Neuronal stem cell (in vitro differentiated cells): ENCODE measurements at regions not wholly inside any gene's neighbourhood (a gene's known extent, or its start where the extent isn't known, plus 50 kb on each side); places are given as distances from the start of the nearest gene placed in this dataset.

Experiments
- DNase-seq: peaks from one replicate; pipeline ENCODE4 v3.0.0-alpha.2; 2013; ENCODE audit warnings: low spot score
- H2AFZ ChIP-seq: one replicate; pipeline ENCODE4 v1.6.1; 2013; ENCODE audit warnings: mild to moderate bottlenecking, low read length, inconsistent platforms
- H2AK5ac ChIP-seq: 2 replicates; pipeline ENCODE4 v1.6.1; 2013; ENCODE audit warnings: low read depth, mild to moderate bottlenecking, inconsistent platforms, low read length, moderate library complexity, mixed read lengths
- H2BK120ac ChIP-seq: 2 replicates; pipeline ENCODE4 v1.6.1; 2013; ENCODE audit warnings: low read depth, mild to moderate bottlenecking, inconsistent platforms, low read length, moderate library complexity, mixed read lengths
- H2BK12ac ChIP-seq: one replicate; pipeline ENCODE4 v1.6.1; 2013; ENCODE audit warnings: low read length, inconsistent platforms
- H2BK15ac ChIP-seq: 2 replicates; pipeline ENCODE4 v1.6.1; 2013; ENCODE audit warnings: mild to moderate bottlenecking, low read length, inconsistent platforms, mixed read lengths
- H2BK5ac ChIP-seq: one replicate; pipeline ENCODE4 v1.6.1; 2013; ENCODE audit warnings: inconsistent platforms, mild to moderate bottlenecking, low read length, moderate library complexity
- H3K14ac ChIP-seq: one replicate; pipeline ENCODE4 v1.6.1; 2013; ENCODE audit warnings: low read length, inconsistent platforms
- H3K18ac ChIP-seq: 2 replicates; pipeline ENCODE4 v1.6.1; 2013; ENCODE audit warnings: low read length, inconsistent platforms
- H3K23ac ChIP-seq: 2 replicates; pipeline ENCODE4 v1.6.1; 2013; ENCODE audit warnings: low read depth, mild to moderate bottlenecking, mixed read lengths, low read length, inconsistent platforms; ENCODE audit not compliant: poor library complexity
- H3K27ac ChIP-seq: replicated peaks from 3 replicates; pipeline ENCODE4 v1.5.1; 2013; ENCODE audit warnings: low read length, inconsistent platforms
- H3K27me3 ChIP-seq, 3 experiments: 2 replicates each; pipeline ENCODE4 v1.6.1; 2013; ENCODE audit warnings: low read length in 3 of 3, mild to moderate bottlenecking in 2 of 3, inconsistent platforms in 1 of 3, low read depth in 1 of 3, mixed read lengths in 1 of 3, moderate library complexity in 1 of 3; ENCODE audit not compliant: control insufficient read depth in 3 of 3, insufficient read depth in 3 of 3
- H3K36me3 ChIP-seq, 2 donors: replicated peaks in 1 of 2; 2 replicates each; pipeline ENCODE4 v1.6.1; 2013; ENCODE audit warnings: low read length in 2 of 2; ENCODE audit not compliant: control insufficient read depth in 2 of 2, insufficient read depth in 2 of 2
- H3K4ac ChIP-seq: 2 replicates; pipeline ENCODE4 v1.6.1; 2013; ENCODE audit warnings: inconsistent platforms, mild to moderate bottlenecking, low read length, moderate library complexity
- H3K4me1 ChIP-seq, 2 donors: 1 replicate in 1 of 2; 2 replicates in 1 of 2; pipeline ENCODE4 v1.6.1; 2013; ENCODE audit warnings: low read length in 2 of 2, low read depth in 1 of 2; ENCODE audit not compliant: control insufficient read depth in 2 of 2, insufficient read depth in 1 of 2
- H3K4me2 ChIP-seq: one replicate; pipeline ENCODE4 v1.6.1; 2013; ENCODE audit warnings: mild to moderate bottlenecking, low read length, inconsistent platforms; ENCODE audit not compliant: insufficient read depth, poor library complexity, severe bottlenecking
- H3K4me3 ChIP-seq, 2 donors: 2 replicates each; pipeline ENCODE4 v1.5.1; 2013; ENCODE audit warnings: low read length in 2 of 2, mild to moderate bottlenecking in 2 of 2, inconsistent platforms in 1 of 2, moderate library complexity in 1 of 2
- H3K79me1 ChIP-seq: one replicate; pipeline ENCODE4 v1.6.1; 2013; ENCODE audit warnings: low read depth, mild to moderate bottlenecking, inconsistent platforms, low read length, moderate library complexity
- H3K9ac ChIP-seq: one replicate; pipeline ENCODE4 v1.6.1; 2013; ENCODE audit warnings: mild to moderate bottlenecking, low read depth, low read length, inconsistent platforms; ENCODE audit not compliant: poor library complexity
- H3K9me3 ChIP-seq, 2 donors: replicated peaks in 1 of 2; 2 replicates each; pipeline versions ENCODE3 to v1.6.1; 2013; ENCODE audit warnings: low read length in 2 of 2, mild to moderate bottlenecking in 2 of 2, inconsistent platforms in 1 of 2, low read depth in 1 of 2, mixed read lengths in 1 of 2, moderate library complexity in 1 of 2; ENCODE audit not compliant: control insufficient read depth in 2 of 2, insufficient read depth in 1 of 2
- H4K8ac ChIP-seq: one replicate; pipeline ENCODE4 v1.6.1; 2013; ENCODE audit warnings: low read depth, mild to moderate bottlenecking, inconsistent platforms, low read length, moderate library complexity
- H4K91ac ChIP-seq: one replicate; pipeline ENCODE4 v1.6.1; 2013; ENCODE audit warnings: low read length, low read depth, mild to moderate bottlenecking, inconsistent platforms; ENCODE audit not compliant: poor library complexity
- WGBS, 2 donors: extraction: QIAGEN DNeasy Blood & Tissue Kit; methylation state at CpG; one replicate each; pipeline ENCODE4 v1.1.7; 2013; ENCODE audit warnings: missing lambda C conversion rate in 2 of 2, mixed read lengths in 1 of 2; ENCODE audit not compliant: insufficient read length in 2 of 2, insufficient replicate concordance in 1 of 2; ENCODE audit errors: extremely low coverage in 2 of 2; 5-methylcytosine and 5-hydroxymethylcytosine counted together

DNA sequence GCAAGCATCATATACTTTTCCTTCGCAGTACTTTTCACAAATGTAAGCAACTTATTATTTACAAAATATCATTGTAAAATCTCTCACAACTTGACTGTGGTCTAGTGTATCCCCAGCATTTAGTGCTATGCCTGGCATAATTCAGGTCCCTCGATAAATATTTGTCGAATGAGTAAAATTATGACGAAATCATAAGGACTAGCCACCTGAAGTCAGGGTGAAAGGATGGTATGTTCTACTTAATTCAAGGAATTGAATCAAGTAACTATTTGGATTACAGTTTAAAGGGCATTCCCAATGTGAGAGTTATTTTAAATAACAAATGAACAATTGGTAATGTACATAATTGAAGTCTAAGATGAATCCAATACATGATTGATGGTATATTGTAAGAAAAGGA, 393.0 kb upstream of the SLC35B3 start:
- H3K14ac ChIP-seq: no peak overlapping the region
- H3K4me2 ChIP-seq: no peak overlapping the region
- H3K27ac ChIP-seq: no peak overlapping the region
- H3K4me1 ChIP-seq: peaks cover 0 to 5% of the 10 kb centered on the region in 2 donors
- no peaks in the 10 kb centered on the region for H3K27me3 ChIP-seq
- H3K23ac ChIP-seq: no peak overlapping the region
- H3K18ac ChIP-seq: no peak overlapping the region
- H4K8ac ChIP-seq: no peak overlapping the region
- H2BK120ac ChIP-seq: no peak overlapping the region
- H2BK5ac ChIP-seq: no peak overlapping the region
- H2BK15ac ChIP-seq: no peak overlapping the region
- no peak overlapping the region for H3K4me3 ChIP-seq
- no peak for DNase-seq
- H3K79me1 ChIP-seq: peaks cover 2% of the 10 kb centered on the region
- no peaks in the 10 kb centered on the region for H3K9me3 ChIP-seq
- H2AK5ac ChIP-seq: no peak overlapping the region
- no CpG with 5 or more reads among the region's 4 CpGs for WGBS, 2 donors
- no peak overlapping the region for H3K9ac ChIP-seq
- H2AFZ ChIP-seq: no peak overlapping the region
- H3K36me3 ChIP-seq: no peaks in the 10 kb centered on the region
- H2BK12ac ChIP-seq: no peak overlapping the region
- no peak overlapping the region for H3K4ac ChIP-seq
- no peak overlapping the region for H4K91ac ChIP-seq

- no peak overlapping the region for H4K8ac ChIP-seq
- no peak overlapping the region for H2BK12ac ChIP-seq
- no peak overlapping the region for H3K4me3 ChIP-seq
- no peaks in the 10 kb centered on the region for H3K27me3 ChIP-seq
- peaks cover 4 to 5% of the 10 kb centered on the region in 2 donors for H3K4me1 ChIP-seq
- H3K9me3 ChIP-seq: no peaks in the 10 kb centered on the region
- no peak overlapping the region for H3K18ac ChIP-seq
- no peaks in the 10 kb centered on the region for H3K36me3 ChIP-seq
- no peak overlapping the region for H2AK5ac ChIP-seq
- H3K23ac ChIP-seq: no peak overlapping the region
- no peak overlapping the region for H4K91ac ChIP-seq
- no peak overlapping the region for H3K9ac ChIP-seq
- H2AFZ ChIP-seq: no peak overlapping the region
- H3K4me2 ChIP-seq: no peak overlapping the region
- H2BK15ac ChIP-seq: no peak overlapping the region
- H2BK120ac ChIP-seq: no peak overlapping the region
- no peak overlapping the region for H2BK5ac ChIP-seq
- no peak for DNase-seq
- no peak overlapping the region for H3K14ac ChIP-seq
- no peak overlapping the region for H3K4ac ChIP-seq
- peaks cover 2% of the 10 kb centered on the region for H3K79me1 ChIP-seq
- H3K27ac ChIP-seq: no peak overlapping the region
These were observed 390.4 kb upstream of the SLC35B3 start for GRCh38 chr6:8825726-8826125.

- DNase-seq: no peak
- no peak overlapping the region for H4K91ac ChIP-seq
- no peaks in the 10 kb centered on the region for H3K27me3 ChIP-seq
- no peak overlapping the region for H3K4me3 ChIP-seq
- H2AFZ ChIP-seq: peak overlapping the region; percentile 26
- no peaks in the 10 kb centered on the region for H3K9me3 ChIP-seq
- no peak overlapping the region for H2AK5ac ChIP-seq
- no peak overlapping the region for H2BK12ac ChIP-seq
- no peak overlapping the region for H3K18ac ChIP-seq
- no peak overlapping the region for H3K23ac ChIP-seq
- H2BK15ac ChIP-seq: no peak overlapping the region
- no peak overlapping the region for H3K9ac ChIP-seq
- no peak overlapping the region for H2BK5ac ChIP-seq
- H2BK120ac ChIP-seq: no peak overlapping the region
- peaks cover 0 to 4% of the 10 kb centered on the region in 2 donors for H3K4me1 ChIP-seq
- H4K8ac ChIP-seq: no peak overlapping the region
- no CpG with 5 or more reads among the region's 3 CpGs for WGBS, 2 donors
- H3K4ac ChIP-seq: no peak overlapping the region
- no peaks in the 10 kb centered on the region for H3K79me1 ChIP-seq
- H3K27ac ChIP-seq: no peak overlapping the region
- no peaks in the 10 kb centered on the region for H3K36me3 ChIP-seq
- H3K14ac ChIP-seq: no peak overlapping the region
- H3K4me2 ChIP-seq: no peak overlapping the region
These were observed 386.6 kb upstream of the SLC35B3 start for GRCh38 chr6:8821981-8822381.

DNA sequence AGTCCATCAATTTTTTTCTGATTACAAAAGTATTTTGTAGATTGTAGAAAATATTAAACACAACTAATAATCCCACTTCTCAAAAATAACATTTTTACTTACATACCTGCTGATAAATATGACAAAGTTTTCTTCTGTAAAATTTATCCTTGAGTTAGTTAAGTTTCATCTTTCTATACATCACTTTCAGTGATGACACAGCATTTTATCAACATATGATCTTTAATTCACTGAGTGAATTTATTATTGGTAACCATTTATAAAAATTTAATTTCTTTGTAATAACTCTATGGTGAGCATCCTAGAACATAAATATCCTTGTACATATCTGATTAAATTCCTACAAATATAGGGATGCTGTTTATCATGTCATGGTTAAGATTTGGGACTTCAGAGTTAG, 385.0 kb upstream of the SLC35B3 start:
- no peak overlapping the region for H2BK15ac ChIP-seq
- no peak overlapping the region for H2AK5ac ChIP-seq
- no peak overlapping the region for H4K8ac ChIP-seq
- no peaks in the 10 kb centered on the region for H3K36me3 ChIP-seq
- H2BK12ac ChIP-seq: no peak overlapping the region
- no peak overlapping the region for H3K9ac ChIP-seq
- H3K27ac ChIP-seq: no peak overlapping the region
- no peak overlapping the region for H2BK120ac ChIP-seq
- H3K27me3 ChIP-seq: no peaks in the 10 kb centered on the region
- no peak overlapping the region for H2BK5ac ChIP-seq
- no peak overlapping the region for H3K4ac ChIP-seq
- no peak overlapping the region for H3K14ac ChIP-seq
- H3K4me1 ChIP-seq: peaks cover 0 to 4% of the 10 kb centered on the region in 2 donors
- H3K18ac ChIP-seq: no peak overlapping the region
- no peak overlapping the region for H3K4me2 ChIP-seq
- H4K91ac ChIP-seq: no peak overlapping the region
- H3K9me3 ChIP-seq: no peaks in the 10 kb centered on the region
- no peak overlapping the region for H3K23ac ChIP-seq
- no peak for DNase-seq
- H3K79me1 ChIP-seq: no peaks in the 10 kb centered on the region
- H3K4me3 ChIP-seq: no peak overlapping the region
- H2AFZ ChIP-seq: no peak overlapping the region
